ENCODE measurements at regions not wholly inside any gene's neighbourhood (a gene's known extent, or its start where the extent isn't known, plus 50 kb on each side); places are given as distances from the start of the nearest gene placed in this dataset.
"Not testable (repeated sequence)": the region's sequence is repeated elsewhere in the genome, so short reads cannot be mapped to it uniquely, and the experiment has no call there.

GRCh38 chr20:19903168-19903811, 113.9 kb upstream of the NAA20 start:
- DNase-seq, result no peak

DNA sequence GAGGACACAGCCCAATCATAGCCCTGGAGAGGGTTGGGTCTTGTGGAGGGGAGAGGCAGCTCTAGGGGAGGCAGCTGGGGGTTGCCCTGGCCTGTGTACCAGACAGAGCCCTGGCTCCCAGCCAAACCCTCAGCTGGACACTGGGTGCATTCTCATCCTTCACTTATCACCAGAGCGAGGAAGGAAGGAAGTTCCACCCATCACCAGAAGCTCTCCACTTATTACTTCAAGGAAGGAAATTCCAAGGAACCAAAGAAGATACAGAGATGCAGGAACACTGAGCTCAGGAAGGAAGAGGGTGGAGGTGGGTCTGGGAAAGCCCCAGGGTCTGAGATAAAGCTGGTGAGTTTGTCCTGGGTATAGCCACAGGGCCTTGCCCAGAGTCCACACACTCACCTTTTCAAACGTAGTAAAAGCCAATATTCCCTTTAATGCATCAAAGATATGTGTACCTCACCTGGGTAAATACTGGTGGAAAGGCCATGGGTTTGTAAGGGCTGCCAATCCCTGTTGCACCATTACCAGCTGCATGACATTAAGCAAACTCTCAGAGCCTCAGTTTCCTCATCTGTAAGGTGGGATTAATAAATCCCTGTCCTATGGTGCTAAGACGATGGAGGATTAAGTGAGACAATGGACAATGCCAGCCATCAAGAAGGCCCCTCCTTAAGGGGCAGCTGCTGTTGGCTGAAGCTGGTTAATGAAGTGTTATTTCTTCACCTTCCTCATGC, 109.7 kb upstream of the NAA20 start:
- no peak for DNase-seq

DNA sequence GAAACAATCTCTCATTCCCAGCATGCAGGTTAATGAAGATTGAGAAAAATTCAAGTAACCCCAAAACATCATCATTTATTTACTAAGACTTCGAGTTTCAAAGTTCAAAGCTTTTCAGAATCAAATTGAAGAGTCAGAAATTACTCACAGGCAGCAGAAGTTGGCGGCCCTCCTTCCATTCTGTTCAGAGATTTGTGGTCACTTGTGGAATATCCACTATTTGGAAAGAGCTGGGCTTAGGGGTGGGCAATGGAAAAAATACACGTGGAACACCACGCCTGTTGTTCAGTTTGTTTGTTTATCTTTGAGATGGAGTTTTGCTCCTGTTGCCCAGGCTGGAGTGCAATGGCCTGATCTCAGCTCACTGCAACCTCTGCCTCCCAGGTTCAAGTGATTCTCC, 108.6 kb upstream of the NAA20 start:
- no peak for DNase-seq

- DNase-seq, result no peak
These were observed 107.4 kb upstream of the NAA20 start for GRCh38 chr20:19909725-19910124.

DNA sequence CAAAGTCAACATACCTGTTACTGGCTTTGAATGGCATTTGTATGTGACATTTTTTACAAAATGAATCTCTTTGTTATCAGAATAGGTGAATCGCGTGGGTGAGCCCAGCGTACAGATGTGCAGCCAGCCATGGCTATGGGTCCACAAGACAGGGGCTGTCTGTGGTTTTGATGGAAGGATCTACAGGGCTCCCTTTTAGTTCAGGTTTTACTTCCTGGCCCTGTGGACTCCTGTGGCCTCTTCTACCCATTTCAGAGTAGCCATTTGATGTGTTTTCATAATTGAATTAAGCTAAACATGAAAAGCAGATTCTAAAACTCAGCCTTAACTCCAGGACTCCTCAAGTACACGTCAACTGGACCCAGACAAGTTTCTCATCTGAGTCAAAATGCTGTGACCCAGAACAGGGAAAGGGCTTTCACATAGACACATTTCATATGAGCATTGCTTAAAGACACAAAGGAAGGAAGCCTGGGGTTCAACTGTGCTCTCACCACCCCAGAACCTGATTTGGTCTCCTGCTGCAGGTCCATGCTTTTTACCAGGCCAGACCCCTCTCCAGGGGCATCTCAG, 105.3 kb upstream of the NAA20 start:
- no peak for DNase-seq

DNA sequence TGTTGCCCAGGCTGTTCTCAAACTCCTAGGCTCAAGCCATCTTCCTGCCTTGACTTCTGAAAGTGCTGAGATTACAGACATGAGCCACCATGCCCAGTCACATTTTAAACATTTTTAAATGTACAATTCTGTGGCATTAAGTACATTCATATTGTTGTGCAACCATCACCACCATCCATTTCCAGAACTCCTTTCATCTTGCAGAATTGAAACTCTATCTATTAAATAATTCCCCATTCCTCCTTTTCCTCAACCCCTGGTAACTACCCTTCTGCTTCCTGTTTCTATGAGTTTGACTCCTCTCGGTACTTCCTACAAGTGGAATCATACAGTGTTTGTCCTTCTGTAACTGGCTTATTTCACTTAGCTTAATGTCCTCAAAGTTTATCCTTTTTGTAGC, 103.8 kb upstream of the NAA20 start:
- DNase-seq, result no peak

GRCh38 chr20:19913927-19914614, 103.1 kb upstream of the NAA20 start:
- DNase-seq, result no peak

DNA sequence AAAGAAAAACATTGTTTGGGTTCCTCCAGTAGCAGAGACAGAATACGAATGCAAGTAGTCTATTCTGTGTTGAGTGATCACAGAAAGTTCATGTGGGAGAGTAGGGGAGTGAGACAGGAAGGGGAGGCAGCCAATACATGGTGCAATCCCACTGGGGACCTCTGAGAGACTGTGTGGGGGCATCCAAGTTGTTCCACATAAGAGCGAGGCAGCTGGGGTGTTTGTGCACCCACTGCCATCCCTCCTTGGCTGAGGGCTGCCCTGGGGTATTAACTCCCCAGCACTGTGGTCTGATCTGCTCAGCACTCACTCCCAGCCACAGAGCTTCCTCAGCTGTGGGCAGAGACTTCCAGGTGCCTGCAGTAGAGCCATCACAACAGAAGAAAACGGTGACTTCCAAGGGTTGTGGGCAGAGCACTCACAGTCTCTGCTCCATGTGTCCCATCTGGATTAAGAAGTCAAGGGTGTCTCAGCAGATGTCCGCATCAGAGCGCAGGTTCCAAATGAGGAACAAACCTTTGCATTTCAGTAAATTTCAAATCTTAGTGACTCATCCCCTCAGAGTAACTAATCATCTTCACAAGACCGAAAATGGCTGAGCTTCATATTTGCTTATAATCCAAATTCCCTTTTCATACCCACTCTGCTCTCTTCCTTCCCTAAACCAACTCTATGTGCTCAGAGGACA, 101.9 kb upstream of the NAA20 start:
- no peak for DNase-seq

DNA sequence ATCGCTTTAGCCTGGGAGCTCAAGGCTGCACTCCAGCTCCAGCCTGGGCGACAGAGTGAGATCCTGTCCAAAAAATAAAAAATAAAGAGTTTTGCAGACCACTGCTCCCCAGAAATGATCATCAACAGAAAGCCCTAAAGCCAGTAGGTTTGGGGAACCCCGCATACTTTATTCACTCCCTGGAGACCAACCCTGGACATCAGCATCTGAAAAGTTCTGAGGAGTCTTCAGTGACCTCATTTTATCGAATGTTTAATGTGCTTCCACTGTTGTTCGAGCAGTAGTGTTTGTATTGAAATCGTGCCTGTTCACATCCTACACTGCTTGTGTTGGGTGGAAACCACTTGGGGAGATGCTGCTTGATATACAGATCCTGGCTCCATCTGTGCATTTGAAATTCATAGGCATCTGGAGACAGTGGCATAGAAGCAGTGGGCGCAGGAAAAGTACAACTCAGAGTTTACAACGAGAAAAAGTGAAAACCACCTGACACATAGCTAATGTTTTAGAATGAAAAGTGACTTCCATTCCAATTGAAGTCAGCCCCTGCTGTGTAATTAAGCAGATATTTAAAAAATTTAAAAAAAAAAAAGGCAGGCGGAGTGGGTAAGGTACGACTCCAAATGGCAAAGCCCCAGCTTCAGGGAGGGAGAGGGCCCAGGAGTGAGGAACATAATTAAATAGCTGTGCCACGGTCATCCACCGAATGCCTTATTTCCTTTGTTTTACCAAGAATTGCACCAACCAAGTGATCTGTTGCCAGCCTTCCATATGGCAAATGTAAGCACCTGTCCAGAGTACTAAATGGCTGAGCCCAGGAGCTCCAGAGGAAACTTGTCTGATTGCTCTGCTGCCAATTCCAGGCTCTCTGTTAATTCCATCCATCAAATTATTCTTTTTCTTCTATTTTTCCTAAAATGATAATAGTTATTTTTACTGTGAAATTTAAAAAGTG, 100.4 kb upstream of the NAA20 start:
- peak; percentile 78 for DNase-seq

DNA sequence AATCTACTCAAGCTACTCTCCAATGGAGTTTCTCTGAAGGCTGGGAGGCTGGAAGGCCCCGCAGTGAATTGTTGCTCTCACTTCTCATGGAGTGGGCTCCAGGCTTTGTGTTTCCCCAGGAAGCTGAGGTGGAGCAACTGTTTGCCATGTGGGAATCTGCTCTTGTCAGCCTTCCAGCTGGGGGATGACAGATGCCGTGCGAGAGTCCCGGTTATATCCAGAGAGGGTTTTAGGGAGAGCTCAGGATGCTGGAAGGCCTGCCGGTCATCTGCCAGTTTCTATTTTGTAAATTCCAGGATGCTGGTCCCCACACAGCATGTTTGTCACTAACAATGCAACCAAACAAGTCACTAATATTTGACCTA, 98.2 kb upstream of the NAA20 start:
- DNase-seq, result peak; percentile 88

DNA sequence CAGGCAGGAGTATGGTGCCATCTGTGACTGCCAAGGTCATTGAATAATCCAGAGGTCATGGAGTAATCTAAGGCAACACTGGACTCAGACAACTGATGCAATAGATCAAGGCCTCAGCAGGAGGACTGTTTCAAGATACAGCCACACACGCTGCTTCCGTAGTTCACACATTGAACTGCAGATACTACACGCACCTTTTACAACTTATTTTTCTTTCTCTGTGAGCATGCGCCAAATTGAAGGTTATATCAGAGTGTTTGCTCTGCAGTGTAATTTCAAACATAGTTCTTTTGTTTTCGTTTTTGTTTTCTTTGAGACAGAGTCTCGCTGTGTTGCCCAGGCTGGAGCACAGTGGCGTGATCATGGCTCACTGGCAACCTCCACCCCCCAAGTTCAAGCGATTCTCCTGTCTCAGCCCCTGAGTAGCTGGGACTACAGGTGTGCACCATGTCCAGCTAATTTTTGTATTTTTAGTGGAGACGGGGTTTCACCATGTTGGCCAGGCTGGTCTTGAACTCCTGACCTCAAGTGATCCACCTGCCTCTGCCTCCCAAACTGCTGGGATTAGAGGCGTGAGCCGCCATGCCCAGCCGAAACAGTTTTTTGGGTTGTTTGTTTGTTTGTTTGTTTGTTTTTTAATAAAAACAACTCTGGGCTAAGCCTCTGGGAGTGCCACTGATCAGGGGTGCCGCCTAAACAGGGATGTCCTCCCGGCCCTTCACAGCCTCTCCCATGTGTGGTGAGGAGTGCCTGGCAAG, 96.6 kb upstream of the NAA20 start:
- no peak for DNase-seq

DNA sequence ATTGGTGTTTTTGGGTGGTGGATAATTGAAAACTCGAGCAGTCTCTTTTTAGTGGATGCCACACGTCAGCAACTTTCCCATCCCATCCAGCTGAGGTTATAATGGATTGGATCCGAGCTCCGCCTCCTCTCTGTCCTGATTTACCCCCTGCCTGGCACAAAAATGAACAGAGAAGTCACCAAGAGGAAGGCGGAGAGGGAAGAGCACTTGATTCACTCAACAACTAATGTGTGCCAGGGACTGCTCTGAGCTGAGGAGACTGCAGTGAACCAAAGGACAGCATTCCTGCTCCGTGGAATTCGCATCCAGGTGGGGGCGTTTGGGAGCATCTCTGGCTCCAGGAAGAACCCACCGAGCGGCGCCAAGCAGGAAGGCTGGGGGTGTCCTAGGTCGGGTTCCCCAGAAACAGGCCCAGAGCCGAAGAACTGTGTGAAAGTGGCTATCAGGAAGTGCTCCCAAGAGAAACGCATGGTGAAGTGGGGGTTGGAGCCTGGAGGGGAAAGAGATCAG, 95.8 kb upstream of the NAA20 start:
- no peak for DNase-seq

DNA sequence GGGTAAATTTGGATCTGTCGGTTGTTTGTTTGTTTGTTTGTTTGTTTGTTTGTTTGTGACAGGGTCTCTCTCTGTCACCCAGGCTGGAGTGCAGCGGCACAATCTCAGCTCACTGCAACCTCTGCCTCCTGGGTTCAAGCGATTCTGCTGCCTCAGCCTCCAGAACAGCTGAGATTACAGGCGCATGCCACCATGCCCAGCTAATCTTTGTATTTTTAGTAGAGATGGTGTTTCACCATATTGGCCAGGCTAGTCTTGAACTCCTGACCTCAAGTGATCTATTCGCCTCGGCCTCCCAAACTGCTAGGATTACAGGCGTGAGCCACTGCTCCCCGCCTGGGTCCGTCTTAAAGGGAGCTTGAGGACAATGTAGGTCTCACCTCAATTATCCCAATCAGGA, 95.3 kb upstream of the NAA20 start:
- not testable (repeated sequence) for DNase-seq

GRCh38 chr20:19922716-19923115, 94.4 kb upstream of the NAA20 start:
- DNase-seq, result no peak

DNA sequence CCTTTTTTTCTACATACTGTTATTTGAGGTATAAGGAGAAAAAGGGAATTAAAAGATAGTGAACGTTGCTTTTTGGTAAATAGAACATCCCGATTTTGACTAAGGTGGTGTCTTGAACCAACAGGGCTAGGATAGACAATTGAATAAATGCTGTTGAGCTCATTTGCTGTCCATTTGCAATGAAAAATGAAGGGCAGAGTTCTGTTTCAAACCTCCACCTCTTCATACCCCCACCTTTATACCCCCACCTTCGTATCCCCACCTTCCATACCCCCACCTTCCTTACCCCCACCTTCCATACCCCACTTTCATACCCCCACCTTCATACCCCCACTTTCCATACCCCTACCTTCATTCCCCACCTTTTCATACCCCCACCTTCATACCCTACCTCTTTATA, 93.4 kb upstream of the NAA20 start:
- DNase-seq, result no peak

DNA sequence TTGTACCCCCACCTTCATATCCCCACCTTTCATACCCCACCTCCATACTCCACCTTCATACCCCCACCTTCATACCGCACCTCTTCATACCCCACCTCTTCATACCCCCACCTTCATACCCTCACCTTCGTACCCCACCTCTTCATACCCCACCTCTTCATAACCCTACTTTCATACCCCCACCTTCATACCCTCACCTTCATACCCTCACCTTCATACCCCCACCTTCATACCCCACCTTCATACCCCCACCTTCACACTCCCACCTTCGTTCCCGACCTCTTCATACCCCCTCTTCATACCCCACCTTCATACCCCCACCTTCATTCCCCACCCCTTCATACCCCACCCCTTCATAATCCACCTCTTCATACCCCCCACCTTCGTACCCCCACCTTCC, 92.9 kb upstream of the NAA20 start:
- no peak for DNase-seq

DNA sequence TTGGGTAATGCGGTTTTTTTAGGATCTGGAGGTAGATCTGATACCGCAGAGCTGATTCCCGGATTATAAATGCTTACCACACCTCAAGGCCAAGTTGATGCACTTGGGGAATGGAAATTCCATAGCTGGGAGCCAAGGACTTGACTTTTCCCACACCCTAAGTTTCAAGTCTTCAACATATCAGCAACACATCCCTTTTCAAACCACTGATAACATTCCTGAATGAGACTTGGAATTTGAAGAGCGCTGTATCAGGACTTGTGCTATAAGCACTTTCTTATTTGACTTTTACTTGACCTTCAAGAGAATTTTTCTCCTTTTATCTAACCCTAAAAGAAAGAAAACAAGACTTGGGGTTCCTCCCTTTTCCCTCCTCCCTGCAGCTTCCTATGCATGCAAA, 90.6 kb upstream of the NAA20 start:
- no peak for DNase-seq

- no peak for DNase-seq
These were observed 88.7 kb upstream of the NAA20 start for GRCh38 chr20:19928328-19929011.

GRCh38 chr20:19929012-19929360, 88.2 kb upstream of the NAA20 start:
- no peak for DNase-seq

GRCh38 chr20:19929481-19930145, 87.5 kb upstream of the NAA20 start:
- no peak for DNase-seq

All from NCI-H2171 treated with DMSO at 0.1 percent for 48 hours (cell line).